IMR-90 (cell line): ENCODE measurements at regions not wholly inside any gene's neighbourhood (a gene's known extent, or its start where the extent isn't known, plus 50 kb on each side); places are given as distances from the start of the nearest gene placed in this dataset.

Experiments used
- CEBPB ChIP-seq: IDR thresholded peaks from 2 replicates; pipeline ENCODE4 v1.6.1; 2012; ENCODE audit warnings: low read depth, low read length, improper control_type of control experiment
- CTCF ChIP-seq: conservative IDR thresholded peaks from 2 replicates; pipeline ENCODE4 v1.5.1; 2012; ENCODE audit warnings: mild to moderate bottlenecking, low read depth, low read length, improper control_type of control experiment
- ELK1 ChIP-seq: fragments of 150-350 bp; IDR thresholded peaks from 2 replicates; pipeline ENCODE4 v1.6.1; 2016; ENCODE audit warnings: low read depth, mild to moderate bottlenecking, low read length, moderate library complexity, borderline replicate concordance
- MAZ ChIP-seq: IDR thresholded peaks from 2 replicates; pipeline ENCODE4 v1.6.1; 2012; ENCODE audit warnings: low read depth, mild to moderate bottlenecking, low read length, improper control_type of control experiment, moderate library complexity, borderline replicate concordance
- POLR2A ChIP-seq: IDR thresholded peaks from 2 replicates; pipeline ENCODE4 v1.6.1; 2012; ENCODE audit warnings: mild to moderate bottlenecking, low read depth, low read length
- RAD21 ChIP-seq: IDR thresholded peaks from 2 replicates; pipeline ENCODE4 v1.6.1; 2012; ENCODE audit warnings: low read length, improper control_type of control experiment
- SMC3 ChIP-seq: fragments of 150-350 bp; IDR thresholded peaks from 2 replicates; pipeline ENCODE4 v1.6.1; 2016; ENCODE audit warnings: low read depth, mild to moderate bottlenecking, antibody characterized with exemption, low read length, moderate library complexity
- USF2 ChIP-seq: fragments of 150-350 bp; IDR thresholded peaks from 2 replicates; pipeline ENCODE4 v1.6.1; 2017; ENCODE audit warnings: mild to moderate bottlenecking, antibody characterized with exemption, low read length, low read depth

- TF ChIP-seq CTCF = no peak
- TF ChIP-seq RAD21 = no peak
- TF ChIP-seq POLR2A = no peak
- TF ChIP-seq USF2 = no peak
- no peak for TF ChIP-seq SMC3
- no peak for TF ChIP-seq MAZ
- no peak for TF ChIP-seq CEBPB
- TF ChIP-seq ELK1 = no peak
Observed at GRCh38 chr20:18981962-18982539, 168.5 kb downstream of the SCP2D1 start.
